ENCODE measurements at regions not wholly inside any gene's neighbourhood (a gene's known extent, or its start where the extent isn't known, plus 50 kb on each side); places are given as distances from the start of the nearest gene placed in this dataset.
"Not testable (repeated sequence)": the region's sequence is repeated elsewhere in the genome, so short reads cannot be mapped to it uniquely, and the experiment has no call there.

- H3K9me3 Mint-ChIP-seq: peaks cover 10 to 28% (median 17%) of the 10 kb centered on the region in 6 donors
- DNase-seq; H3K4me1 Mint-ChIP-seq; H3K27ac Mint-ChIP-seq; H3K27me3 Mint-ChIP-seq (ENCODE audit: low read depth in 3 of 3); H3K4me3 Mint-ChIP-seq; H3K36me3 Mint-ChIP-seq: not testable (repeated sequence)
Observed at GRCh38 chr9:22508354-22508753, 61.7 kb downstream of the DMRTA1 start.

- no peak for DNase-seq
- Mint-ChIP-seq H3K4me3 (no peak overlapping the region), H3K9me3 (peaks cover 10 to 28% (median 17%) of the 10 kb centered on the region in 6 donors), H3K27ac (no peak overlapping the region), H3K36me3 (no peaks in the 10 kb centered on the region), H3K4me1 (no peaks in the 10 kb centered on the region), H3K27me3 (ENCODE audit: low read depth in 3 of 3) (no peaks in the 10 kb centered on the region)
Observed at GRCh38 chr9:22508790-22509189, 62.2 kb downstream of the DMRTA1 start.

- no peaks in the 10 kb centered on the region for H3K36me3 Mint-ChIP-seq
- H3K4me3 Mint-ChIP-seq: no peak overlapping the region
- peaks cover 5 to 18% (median 8%) of the 10 kb centered on the region in 6 donors for H3K9me3 Mint-ChIP-seq
- H3K27me3 Mint-ChIP-seq (ENCODE audit: low read depth in 3 of 3): no peaks in the 10 kb centered on the region
- H3K27ac Mint-ChIP-seq: no peak overlapping the region
- no peak for DNase-seq
- H3K4me1 Mint-ChIP-seq: no peaks in the 10 kb centered on the region
Observed at GRCh38 chr9:22512495-22512894, 65.9 kb downstream of the DMRTA1 start.

GRCh38 chr9:22514871-22515270, 68.2 kb downstream of the DMRTA1 start:
- Mint-ChIP-seq H3K27ac (no peak overlapping the region), H3K4me1 (no peaks in the 10 kb centered on the region), H3K9me3 (peaks cover 0 to 8% (median 5%) of the 10 kb centered on the region in 6 donors), H3K4me3 (no peak overlapping the region), H3K36me3 (no peaks in the 10 kb centered on the region), H3K27me3 (ENCODE audit: low read depth in 3 of 3) (no peaks in the 10 kb centered on the region)
- DNase-seq: no peak

GRCh38 chr9:22522206-22522740, 75.6 kb downstream of the DMRTA1 start:
- Mint-ChIP-seq H3K9me3 (peaks cover 0 to 14% (median 6%) of the 10 kb centered on the region in 6 donors), H3K27me3 (ENCODE audit: low read depth in 3 of 3) (no peaks in the 10 kb centered on the region), H3K4me1 (no peaks in the 10 kb centered on the region), H3K36me3 (no peaks in the 10 kb centered on the region), H3K27ac (no peak overlapping the region), H3K4me3 (no peak overlapping the region)
- DNase-seq: no peak

GRCh38 chr9:22528485-22528884, 81.9 kb downstream of the DMRTA1 start:
- Mint-ChIP-seq H3K27ac (no peak overlapping the region), H3K36me3 (no peaks in the 10 kb centered on the region), H3K4me1 (no peaks in the 10 kb centered on the region), H3K9me3 (peaks cover 7 to 13% (median 11%) of the 10 kb centered on the region in 6 donors), H3K27me3 (ENCODE audit: low read depth in 3 of 3) (peaks cover 0 to 1% (median 0%) of the 10 kb centered on the region in 3 donors), H3K4me3 (no peak overlapping the region)
- DNase-seq: no peak

- peaks cover 0 to 2% (median 1%) of the 10 kb centered on the region in 3 donors for H3K27me3 Mint-ChIP-seq (ENCODE audit: low read depth in 3 of 3)
- no peak for DNase-seq
- H3K27ac Mint-ChIP-seq: no peak overlapping the region
- H3K36me3 Mint-ChIP-seq: no peaks in the 10 kb centered on the region
- H3K4me3 Mint-ChIP-seq: no peak overlapping the region
- no peaks in the 10 kb centered on the region for H3K4me1 Mint-ChIP-seq
- H3K9me3 Mint-ChIP-seq: peaks cover 10 to 15% (median 13%) of the 10 kb centered on the region in 6 donors
Observed at GRCh38 chr9:22529426-22530199, 83.0 kb downstream of the DMRTA1 start.

GRCh38 chr9:22535780-22536179, 89.2 kb downstream of the DMRTA1 start:
- Mint-ChIP-seq H3K4me3 (no peak overlapping the region), H3K36me3 (no peaks in the 10 kb centered on the region), H3K27ac (no peak overlapping the region), H3K4me1 (no peaks in the 10 kb centered on the region), H3K27me3 (ENCODE audit: low read depth in 3 of 3) (peaks cover 0 to 3% (median 2%) of the 10 kb centered on the region in 3 donors), H3K9me3 (peaks cover 0 to 18% (median 10%) of the 10 kb centered on the region in 6 donors)
- no peak for DNase-seq

- Mint-ChIP-seq H3K27me3 (ENCODE audit: low read depth in 3 of 3) (peaks cover 0 to 3% (median 2%) of the 10 kb centered on the region in 3 donors), H3K36me3 (no peaks in the 10 kb centered on the region), H3K4me1 (no peaks in the 10 kb centered on the region), H3K27ac (no peak overlapping the region), H3K4me3 (no peak overlapping the region), H3K9me3 (peaks cover 5 to 21% (median 11%) of the 10 kb centered on the region in 6 donors)
- DNase-seq: no peak
Observed at GRCh38 chr9:22537721-22538120, 91.1 kb downstream of the DMRTA1 start.

- Mint-ChIP-seq H3K36me3 (no peaks in the 10 kb centered on the region), H3K27ac (no peak overlapping the region), H3K27me3 (ENCODE audit: low read depth in 3 of 3) (peaks cover 0 to 1% (median 0%) of the 10 kb centered on the region in 3 donors), H3K4me1 (no peaks in the 10 kb centered on the region), H3K9me3 (peaks cover 0 to 30% (median 3%) of the 10 kb centered on the region in 6 donors), H3K4me3 (no peak overlapping the region)
- DNase-seq: no peak
Observed at GRCh38 chr9:22548625-22549024, 102.0 kb downstream of the DMRTA1 start.

- H3K27me3 Mint-ChIP-seq (ENCODE audit: low read depth in 3 of 3): peaks cover 0 to 3% (median 0%) of the 10 kb centered on the region in 3 donors
- peaks cover 17 to 65% (median 42%) of the 10 kb centered on the region in 6 donors for H3K9me3 Mint-ChIP-seq
- no peak overlapping the region for H3K4me3 Mint-ChIP-seq
- H3K4me1 Mint-ChIP-seq: no peaks in the 10 kb centered on the region
- H3K36me3 Mint-ChIP-seq: no peaks in the 10 kb centered on the region
- no peak for DNase-seq
- no peak overlapping the region for H3K27ac Mint-ChIP-seq
Observed at GRCh38 chr9:22574740-22575139, 128.1 kb downstream of the DMRTA1 start.

GRCh38 chr9:22580788-22581187, 134.2 kb downstream of the DMRTA1 start:
- peaks cover 0 to 2% (median 0%) of the 10 kb centered on the region in 3 donors for H3K27me3 Mint-ChIP-seq (ENCODE audit: low read depth in 3 of 3)
- H3K4me1 Mint-ChIP-seq: no peaks in the 10 kb centered on the region
- H3K36me3 Mint-ChIP-seq: no peaks in the 10 kb centered on the region
- DNase-seq: no peak
- no peak overlapping the region for H3K4me3 Mint-ChIP-seq
- peaks cover 15 to 54% (median 26%) of the 10 kb centered on the region in 6 donors for H3K9me3 Mint-ChIP-seq
- H3K27ac Mint-ChIP-seq: no peak overlapping the region

GRCh38 chr9:22582221-22582620, 135.6 kb downstream of the DMRTA1 start:
- Mint-ChIP-seq H3K36me3 (no peaks in the 10 kb centered on the region), H3K9me3 (peaks cover 17 to 52% (median 29%) of the 10 kb centered on the region in 6 donors), H3K4me3 (no peak overlapping the region), H3K27ac (no peak overlapping the region), H3K4me1 (no peaks in the 10 kb centered on the region), H3K27me3 (ENCODE audit: low read depth in 3 of 3) (peaks cover 0 to 2% (median 0%) of the 10 kb centered on the region in 3 donors)
- DNase-seq: no peak

GRCh38 chr9:22588918-22589317, 142.3 kb downstream of the DMRTA1 start:
- no peak overlapping the region for H3K27ac Mint-ChIP-seq
- H3K36me3 Mint-ChIP-seq: no peaks in the 10 kb centered on the region
- H3K9me3 Mint-ChIP-seq: peaks cover 7 to 27% (median 16%) of the 10 kb centered on the region in 6 donors
- no peak for DNase-seq
- no peaks in the 10 kb centered on the region for H3K4me1 Mint-ChIP-seq
- no peak overlapping the region for H3K4me3 Mint-ChIP-seq
- H3K27me3 Mint-ChIP-seq (ENCODE audit: low read depth in 3 of 3): no peaks in the 10 kb centered on the region
